RWPE2 (cell line): ENCODE measurements at regions not wholly inside any gene's neighbourhood (a gene's known extent, or its start where the extent isn't known, plus 50 kb on each side); places are given as distances from the start of the nearest gene placed in this dataset.
"Not testable (repeated sequence)": the region's sequence is repeated elsewhere in the genome, so short reads cannot be mapped to it uniquely, and the experiment has no call there.

Source experiments
- ATAC-seq: fragments of 200-7000 bp; cut with Tn5 transposase; 3 replicates; pipeline ENCODE4 v1.9.1; 2021; ENCODE audit warnings: low read depth
- DNase-seq: peaks from one replicate; pipeline ENCODE4 v3.0.0-alpha.2; 2020; ENCODE audit warnings: low spot score
- H3K27ac ChIP-seq: fragments of 450-650 bp; 2 replicates; pipeline ENCODE4 v1.5.1; 2017; ENCODE audit warnings: mild to moderate bottlenecking; ENCODE audit not compliant: poor library complexity, severe bottlenecking
- H3K27me3 ChIP-seq: fragments of 250-450 bp; sonication (Bioruptor Pico); 2 replicates; pipeline ENCODE4 v1.5.1; 2021; ENCODE audit warnings: mild to moderate bottlenecking, moderate library complexity; ENCODE audit not compliant: insufficient read depth, poor library complexity, severe bottlenecking
- H3K36me3 ChIP-seq: fragments of 250-450 bp; sonication (Bioruptor Pico); 2 replicates; pipeline ENCODE4 v1.5.1; 2020; ENCODE audit warnings: low read depth, mild to moderate bottlenecking, moderate library complexity
- H3K4me1 ChIP-seq: fragments of 250-450 bp; sonication (Bioruptor Pico); 2 replicates; pipeline ENCODE4 v1.5.1; 2021; ENCODE audit warnings: mild to moderate bottlenecking, moderate library complexity; ENCODE audit not compliant: insufficient read depth, poor library complexity, severe bottlenecking
- H3K4me3 ChIP-seq: fragments of 250-450 bp; sonication (Bioruptor Pico); 2 replicates; pipeline ENCODE4 v1.5.1; 2021; ENCODE audit warnings: mild to moderate bottlenecking, moderate library complexity; ENCODE audit not compliant: severe bottlenecking
- H3K9me3 ChIP-seq: fragments of 250-450 bp; sonication (Bioruptor Pico); 2 replicates; pipeline ENCODE4 v1.5.1; 2021; ENCODE audit warnings: mild to moderate bottlenecking, moderate library complexity; ENCODE audit not compliant: severe bottlenecking
- CTCF ChIP-seq: fragments of 450-650 bp; IDR thresholded peaks from one replicate; pipeline ENCODE4 v1.5.1; 2017; ENCODE audit warnings: mild to moderate bottlenecking, moderate library complexity; ENCODE audit not compliant: poor library complexity, severe bottlenecking

GRCh38 chr20:26218301-26218700, 521.6 kb upstream of the ZNF337 start:
- Histone ChIP-seq H3K36me3 (no peaks in the 10 kb centered on the region), H3K9me3 (no peaks in the 10 kb centered on the region), H3K4me1 (no peaks in the 10 kb centered on the region), H3K27me3 (peaks cover 29% of the 10 kb centered on the region), H3K4me3 (no peak overlapping the region), H3K27ac (no peak overlapping the region)
- DNase-seq (no peak), ATAC-seq (no peak)
- TF ChIP-seq CTCF, result no peak

DNA sequence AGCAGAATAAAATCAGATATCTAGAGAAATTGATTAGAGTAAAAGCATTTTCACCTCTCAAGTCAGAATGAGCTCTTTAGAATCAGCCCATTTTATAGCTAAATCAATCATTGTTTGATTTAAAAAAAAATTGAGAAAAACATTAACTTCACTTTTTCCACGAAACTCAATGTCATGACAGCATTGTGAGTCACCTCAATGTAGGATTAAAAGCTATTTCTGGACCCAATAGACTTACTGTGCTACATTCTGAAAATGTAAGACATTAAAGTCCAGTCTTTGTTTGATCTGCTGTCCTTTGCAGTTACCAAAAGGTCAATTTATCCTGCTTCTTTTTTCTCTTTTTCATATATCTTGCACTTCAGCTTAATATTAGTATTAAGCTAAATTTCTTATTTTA, 519.4 kb upstream of the ZNF337 start:
- no peaks in the 10 kb centered on the region for H3K9me3 ChIP-seq
- peaks cover 41% of the 10 kb centered on the region for H3K27me3 ChIP-seq
- H3K4me1 ChIP-seq, result no peaks in the 10 kb centered on the region
- no peak for TF ChIP-seq CTCF
- peak; percentile 44; the same call in 1 of the 3 replicates for ATAC-seq
- no peak overlapping the region for H3K4me3 ChIP-seq
- DNase-seq, result no peak
- no peak overlapping the region for H3K27ac ChIP-seq
- no peaks in the 10 kb centered on the region for H3K36me3 ChIP-seq

- no peak for DNase-seq
- Histone ChIP-seq H3K27ac (no peak overlapping the region), H3K4me1 (no peaks in the 10 kb centered on the region)
Measured at GRCh38 chr20:26214991-26215390, 518.3 kb upstream of the ZNF337 start.

GRCh38 chr20:26209171-26209941, 512.7 kb upstream of the ZNF337 start:
- ATAC-seq (no peak), DNase-seq (peak; percentile 54)
- no peaks in the 10 kb centered on the region for H3K9me3 ChIP-seq
- H3K4me3 ChIP-seq, result no peak overlapping the region
- no peak overlapping the region for H3K27ac ChIP-seq
- H3K4me1 ChIP-seq, result no peaks in the 10 kb centered on the region
- TF ChIP-seq CTCF, result no peak
- H3K36me3 ChIP-seq, result no peaks in the 10 kb centered on the region
- peaks cover 70% of the 10 kb centered on the region for H3K27me3 ChIP-seq

More at GRCh38 chr20:26214991-26215390, 518.3 kb upstream of the ZNF337 start:
- Histone ChIP-seq H3K9me3 (no peaks in the 10 kb centered on the region), H3K27me3 (peaks cover 49% of the 10 kb centered on the region), H3K36me3 (no peaks in the 10 kb centered on the region), H3K4me3 (no peak overlapping the region)
- ATAC-seq, result no peak
- no peak for TF ChIP-seq CTCF

DNA sequence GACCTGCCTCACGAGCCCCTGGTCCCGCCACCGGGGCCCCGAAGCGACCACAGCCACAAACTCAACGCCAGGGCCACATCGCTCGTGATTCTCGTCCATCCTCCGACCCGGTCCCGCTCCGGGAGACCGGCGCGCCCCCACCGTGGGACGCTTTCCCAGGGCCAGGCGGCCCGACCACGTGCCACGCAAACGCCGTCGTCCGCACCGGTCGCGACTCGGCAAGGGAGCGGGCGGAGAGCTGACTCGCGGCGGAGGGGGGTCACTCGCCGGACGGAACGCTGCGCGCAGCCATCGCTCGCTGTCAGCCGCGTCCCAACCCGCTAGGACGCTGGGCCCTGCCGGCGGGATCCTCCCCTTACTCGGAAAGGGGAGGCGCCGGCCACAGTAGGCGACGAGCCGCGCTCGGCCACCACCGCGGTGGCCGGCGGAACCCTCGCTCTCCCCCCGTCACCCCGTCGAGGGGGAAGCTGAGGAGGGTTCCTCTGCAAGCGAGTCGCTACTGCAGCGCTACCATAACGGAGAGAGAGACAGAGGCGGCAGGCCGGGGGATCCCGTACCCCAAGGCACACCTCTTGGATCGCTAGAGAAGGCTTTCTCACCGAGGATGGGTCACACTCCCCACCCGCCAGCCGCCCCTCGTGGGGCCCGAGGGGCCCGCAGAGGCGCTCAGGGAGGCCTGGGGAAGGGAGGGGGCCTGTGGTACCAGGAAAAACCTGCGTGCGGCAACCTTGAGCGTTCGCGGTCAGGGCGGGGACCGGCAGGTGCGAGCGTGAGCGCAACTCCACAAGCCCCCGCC, 511.8 kb upstream of the ZNF337 start:
- ATAC-seq, result peak; percentile 42; the same call in 2 of the 3 replicates
- TF ChIP-seq CTCF, result no peak
- no peaks in the 10 kb centered on the region for H3K9me3 ChIP-seq
- DNase-seq, result peak; percentile 38
- no peaks in the 10 kb centered on the region for H3K4me1 ChIP-seq
- H3K27me3 ChIP-seq, result peaks cover 66% of the 10 kb centered on the region
- no peak overlapping the region for H3K27ac ChIP-seq
- no peaks in the 10 kb centered on the region for H3K36me3 ChIP-seq
- no peak overlapping the region for H3K4me3 ChIP-seq

GRCh38 chr20:26207967-26208295, 511.3 kb upstream of the ZNF337 start:
- not testable (repeated sequence) for H3K27ac ChIP-seq, H3K4me3 ChIP-seq, H3K4me1 ChIP-seq, H3K36me3 ChIP-seq, DNase-seq, H3K9me3 ChIP-seq, ATAC-seq
- H3K27me3 ChIP-seq, result peaks cover 61% of the 10 kb centered on the region
